ENCODE measurements at regions not wholly inside any gene's neighbourhood (a gene's known extent, or its start where the extent isn't known, plus 50 kb on each side); places are given as distances from the start of the nearest gene placed in this dataset.

GRCh38 chr1:83718338-83718737 lies 280.6 kb downstream of the TTLL7 start:
- no peak for DNase-seq

- no peak for DNase-seq
Measured at GRCh38 chr1:83717785-83718184, 281.1 kb downstream of the TTLL7 start.

- DNase-seq = no peak
Measured at GRCh38 chr1:83716641-83717040, 282.3 kb downstream of the TTLL7 start.

GRCh38 chr1:83715550-83715949 lies 283.4 kb downstream of the TTLL7 start:
- DNase-seq = no peak

GRCh38 chr1:83709662-83710061 lies 289.3 kb downstream of the TTLL7 start:
- DNase-seq = no peak

GRCh38 chr1:83706354-83706938 lies 292.5 kb downstream of the TTLL7 start:
- no peak for DNase-seq

GRCh38 chr1:83705091-83705490 lies 293.8 kb downstream of the TTLL7 start:
- DNase-seq = no peak

- no peak for DNase-seq
Measured at GRCh38 chr1:83704350-83704749, 294.6 kb downstream of the TTLL7 start.

GRCh38 chr1:83702356-83702755 lies 296.6 kb downstream of the TTLL7 start:
- DNase-seq = no peak

- no peak for DNase-seq
Measured at GRCh38 chr1:83701355-83701754, 297.6 kb downstream of the TTLL7 start.

- DNase-seq = no peak
Measured at GRCh38 chr1:83698644-83699043, 300.3 kb downstream of the TTLL7 start.

GRCh38 chr1:83697961-83698360 lies 301.0 kb downstream of the TTLL7 start:
- no peak for DNase-seq

- no peak for DNase-seq
Measured at GRCh38 chr1:83697220-83697619, 301.7 kb downstream of the TTLL7 start.

- DNase-seq = no peak
Measured at GRCh38 chr1:83694449-83694848, 304.5 kb downstream of the TTLL7 start.

GRCh38 chr1:83693427-83694126 lies 305.4 kb downstream of the TTLL7 start:
- no peak for DNase-seq

GRCh38 chr1:83692524-83693381 lies 306.2 kb downstream of the TTLL7 start:
- DNase-seq = no peak

- DNase-seq = no peak
Measured at GRCh38 chr1:83691953-83692500, 306.9 kb downstream of the TTLL7 start.

- DNase-seq = no peak
Measured at GRCh38 chr1:83689921-83690868, 308.7 kb downstream of the TTLL7 start.

- no peak for DNase-seq
Measured at GRCh38 chr1:83682132-83682531, 316.8 kb downstream of the TTLL7 start.

GRCh38 chr1:83676106-83676505 lies 322.8 kb downstream of the TTLL7 start:
- DNase-seq = no peak

- no peak for DNase-seq
Measured at GRCh38 chr1:83673312-83673711, 325.6 kb downstream of the TTLL7 start.

- DNase-seq = no peak
Measured at GRCh38 chr1:83671586-83671985, 327.3 kb downstream of the TTLL7 start.

Measured in bone marrow (tissue), 2 donors.